Epidermal melanocyte (primary cell): ENCODE measurements at regions not wholly inside any gene's neighbourhood (a gene's known extent, or its start where the extent isn't known, plus 50 kb on each side); places are given as distances from the start of the nearest gene placed in this dataset.
"Not testable (repeated sequence)": the region's sequence is repeated elsewhere in the genome, so short reads cannot be mapped to it uniquely, and the experiment has no call there.

Experiments
- DNase-seq: peaks from one replicate; pipeline ENCODE4 v3.0.0; 2011; ENCODE audit warnings: low spot score; ENCODE audit not compliant: insufficient read length

- DNase-seq: no peak
These were observed 987.2 kb upstream of the ROBO1 start for GRCh38 chr3:80754969-80755368.

DNA sequence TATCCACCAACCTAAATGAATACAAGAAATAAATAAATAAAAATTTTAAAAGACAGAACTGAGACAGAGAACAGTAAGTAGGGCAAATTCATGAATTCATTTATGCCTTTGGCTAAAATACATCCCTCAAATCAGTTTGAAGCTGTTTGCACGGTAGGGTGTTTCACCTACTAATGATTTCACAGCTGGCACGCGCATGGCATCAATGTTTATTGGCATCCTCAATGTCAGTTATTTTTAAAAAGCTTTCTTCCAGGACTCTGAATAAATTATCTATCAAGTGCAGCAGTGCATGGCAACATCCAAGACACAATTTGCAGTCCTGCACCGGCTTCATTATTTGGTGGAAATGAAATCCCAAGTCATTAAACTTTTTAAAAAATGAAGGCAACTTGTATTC is 985.2 kb upstream of the ROBO1 start:
- DNase-seq: no peak

GRCh38 chr3:80750637-80751036 is 982.8 kb upstream of the ROBO1 start:
- no peak for DNase-seq

GRCh38 chr3:80734920-80735319 is 967.1 kb upstream of the ROBO1 start:
- DNase-seq: no peak

GRCh38 chr3:80734483-80734882 is 966.7 kb upstream of the ROBO1 start:
- no peak for DNase-seq

DNA sequence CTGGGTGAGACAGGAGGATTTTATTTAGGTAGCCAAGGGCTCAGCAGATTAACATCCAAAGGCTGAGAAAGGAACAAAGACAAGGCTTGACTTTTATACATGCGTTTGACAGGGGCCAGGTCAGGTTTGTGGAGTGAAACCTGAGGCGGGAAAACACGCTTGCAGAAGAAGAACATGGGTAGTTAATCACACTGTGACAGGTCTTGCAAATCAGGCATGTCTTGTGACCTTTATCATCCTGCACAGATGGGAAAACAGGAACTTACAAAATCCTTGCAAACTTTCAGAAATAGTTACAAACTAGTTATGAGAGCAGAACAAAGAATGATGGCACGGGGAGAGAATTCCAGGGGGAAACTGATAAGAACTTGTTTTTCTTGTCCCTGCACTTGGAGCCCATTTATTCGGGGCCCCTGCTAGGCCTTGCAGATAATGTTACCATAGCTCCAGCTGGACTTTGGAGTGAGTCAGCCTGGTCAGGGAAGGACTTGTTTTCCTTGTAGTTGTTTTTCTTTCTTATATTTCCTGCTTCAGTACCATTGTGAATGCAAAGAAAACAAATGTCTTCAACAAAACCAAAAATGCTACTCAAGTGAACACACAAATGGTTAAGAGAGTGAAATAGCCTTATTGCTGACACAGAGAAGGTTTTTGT is 965.9 kb upstream of the ROBO1 start:
- DNase-seq: no peak

- not testable (repeated sequence) for DNase-seq
These were observed 959.8 kb upstream of the ROBO1 start for GRCh38 chr3:80727561-80727960.

DNA sequence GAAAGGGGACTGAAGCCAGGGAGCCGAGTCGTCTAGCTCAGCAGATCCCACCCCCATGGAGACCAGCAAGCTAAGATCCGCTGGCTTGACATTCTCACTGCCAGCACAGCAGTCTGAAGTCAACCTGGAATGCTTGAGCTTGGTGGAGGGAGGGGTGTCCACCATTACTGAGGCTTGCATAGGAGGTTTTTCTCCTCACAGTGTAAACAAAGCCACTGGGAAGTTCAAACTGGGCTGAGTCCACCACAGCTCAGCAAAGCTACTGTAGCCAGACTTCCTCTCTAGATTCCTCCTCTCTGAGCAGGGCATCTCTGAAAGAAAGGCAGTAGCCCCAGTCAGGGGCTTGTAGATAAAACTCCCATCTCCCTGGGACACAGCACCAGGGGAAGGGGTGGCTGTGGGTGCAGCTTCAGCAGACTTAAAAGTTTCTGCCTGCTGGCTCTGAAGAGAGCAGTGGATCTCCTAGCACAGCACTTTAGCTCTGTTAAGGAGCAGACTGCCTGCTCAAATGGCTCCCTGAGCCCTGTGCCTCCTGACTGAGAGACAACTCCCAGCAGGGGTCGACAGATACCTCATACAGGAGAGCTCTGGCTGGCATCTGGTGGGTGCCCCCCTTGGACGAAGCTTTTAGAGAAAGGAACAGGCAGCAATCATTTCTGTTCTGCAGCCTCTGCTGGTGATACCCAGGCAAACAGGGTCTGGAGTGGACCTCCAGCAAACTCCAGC is 942.0 kb upstream of the ROBO1 start:
- DNase-seq: not testable (repeated sequence)

GRCh38 chr3:80705290-80705689 is 937.5 kb upstream of the ROBO1 start:
- no peak for DNase-seq

DNA sequence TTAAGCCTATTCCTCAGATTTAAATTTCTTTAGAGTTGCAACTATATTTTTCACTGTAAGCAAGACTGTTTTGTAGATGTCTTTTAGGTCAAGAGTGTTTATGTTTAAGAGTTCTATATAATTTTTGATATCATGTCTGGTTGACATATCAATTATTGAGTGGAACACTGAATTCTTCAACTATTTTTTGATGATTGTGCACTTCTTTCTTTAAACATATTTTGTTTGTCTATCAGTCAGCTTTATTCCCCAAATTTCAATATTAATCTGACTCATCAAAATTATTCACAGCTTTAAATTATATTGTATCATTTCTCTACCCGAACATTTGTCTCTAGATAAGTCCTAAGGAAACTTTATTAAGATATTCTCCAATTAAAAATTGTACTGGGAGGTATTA is 933.6 kb upstream of the ROBO1 start:
- DNase-seq: no peak

DNA sequence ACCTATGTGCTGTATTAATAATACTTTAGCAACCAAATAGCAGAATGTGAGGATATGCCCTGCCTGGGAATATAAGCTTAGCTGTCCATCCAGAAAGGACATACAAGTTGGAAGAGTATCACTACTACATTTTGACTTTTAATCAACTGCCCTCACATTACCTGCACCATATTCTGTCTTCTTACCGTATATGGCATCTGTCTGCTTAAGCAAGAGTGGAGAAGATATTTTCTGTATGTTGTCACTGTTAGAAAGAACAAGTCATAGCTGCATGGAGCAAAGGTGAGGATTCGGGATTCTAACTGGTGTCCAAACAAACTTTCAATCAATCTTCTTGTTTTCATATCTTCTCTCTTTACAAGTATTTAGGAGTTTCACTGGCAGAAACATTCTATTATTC is 929.5 kb upstream of the ROBO1 start:
- DNase-seq: no peak

DNA sequence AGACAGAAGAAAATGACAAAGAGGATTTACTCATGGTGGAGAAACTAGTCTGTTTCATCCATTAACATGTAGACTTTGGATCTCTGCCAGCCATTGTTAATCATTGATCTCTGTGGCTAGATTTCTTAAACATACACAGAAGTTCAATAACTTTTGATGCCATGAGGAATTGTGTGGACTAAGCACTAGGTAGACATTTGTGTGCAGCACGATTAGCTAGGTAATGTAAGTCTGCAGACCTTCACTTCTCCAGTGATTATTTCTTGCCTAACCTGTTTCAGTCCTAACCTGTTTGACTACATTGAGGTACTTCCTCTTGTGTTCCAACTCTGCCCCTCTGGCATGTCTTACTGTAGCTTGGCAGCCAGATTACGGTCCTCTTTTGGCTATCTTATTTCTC is 928.5 kb upstream of the ROBO1 start:
- no peak for DNase-seq

DNA sequence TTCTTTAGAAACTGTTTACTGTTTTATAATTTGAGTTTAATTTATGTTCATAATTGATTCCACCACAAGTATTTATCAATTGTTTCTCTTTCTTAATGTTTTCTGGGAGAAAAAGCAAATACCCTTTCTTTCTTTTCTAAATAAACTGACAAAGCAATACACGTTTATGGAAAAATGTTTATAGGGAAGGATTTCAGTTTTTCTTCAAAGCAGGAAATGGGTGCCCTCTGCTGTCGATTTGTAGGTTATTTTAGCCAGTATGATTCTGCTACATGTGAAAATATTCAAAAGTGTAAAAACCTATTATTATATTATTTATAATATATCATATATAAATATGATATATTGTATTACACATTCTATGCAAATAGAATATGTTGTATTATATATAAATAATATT is 921.0 kb upstream of the ROBO1 start:
- no peak for DNase-seq

DNA sequence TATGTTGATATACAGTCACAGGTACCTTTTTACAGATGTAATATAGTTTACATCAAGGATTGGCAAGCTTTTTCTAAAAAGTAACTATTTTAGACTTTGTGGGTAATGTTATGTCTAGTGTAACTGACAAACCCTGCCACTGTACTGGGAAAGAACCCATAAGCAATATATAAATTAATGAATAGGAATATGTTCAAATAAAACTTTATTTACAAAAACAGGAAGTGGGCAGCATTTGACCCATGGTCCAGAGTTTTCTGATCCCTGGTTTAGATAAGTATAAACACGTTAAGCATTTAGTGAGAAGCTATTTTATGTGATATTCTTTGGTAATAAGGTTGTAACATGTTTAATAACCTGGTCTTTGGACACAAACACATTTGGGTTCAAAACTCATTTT is 915.2 kb upstream of the ROBO1 start:
- DNase-seq: no peak

DNA sequence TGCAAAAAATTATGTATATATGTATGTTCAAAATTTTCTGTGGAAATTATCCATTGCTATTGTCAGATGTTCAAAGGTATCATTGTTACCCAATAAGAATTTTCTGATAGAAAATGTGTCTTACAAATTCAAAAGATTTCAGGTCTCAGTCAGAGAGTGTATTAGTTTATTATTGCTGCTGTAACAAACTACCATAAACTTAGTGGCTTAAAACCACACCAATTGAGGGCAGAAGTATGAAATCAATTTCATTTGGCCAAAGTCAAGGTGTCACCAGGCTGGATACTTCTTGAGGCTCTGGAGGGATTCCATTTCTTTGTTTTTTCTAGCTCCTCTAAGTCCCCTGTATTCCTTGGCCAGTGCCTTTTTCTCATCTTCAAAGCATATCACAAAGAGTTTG is 914.4 kb upstream of the ROBO1 start:
- DNase-seq: no peak

DNA sequence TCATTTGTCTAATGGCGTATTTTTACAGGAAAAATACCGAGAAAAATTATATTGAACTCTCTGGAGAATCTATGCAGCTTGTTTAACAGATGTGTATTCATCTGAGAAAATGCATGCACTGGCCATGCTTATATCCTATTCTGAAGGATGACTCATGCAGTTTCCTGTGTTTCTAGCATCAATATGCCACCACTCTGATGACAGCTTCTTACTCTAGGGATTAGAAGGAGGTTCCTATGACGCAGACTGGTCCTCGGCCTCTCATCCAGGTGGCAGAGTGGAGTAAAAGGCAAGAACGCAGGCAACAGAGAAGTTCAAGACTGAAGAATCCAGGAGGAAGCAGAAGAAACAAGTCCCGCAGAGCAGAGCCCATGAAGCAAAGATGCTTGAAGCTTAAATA is 910.0 kb upstream of the ROBO1 start:
- DNase-seq: no peak

DNA sequence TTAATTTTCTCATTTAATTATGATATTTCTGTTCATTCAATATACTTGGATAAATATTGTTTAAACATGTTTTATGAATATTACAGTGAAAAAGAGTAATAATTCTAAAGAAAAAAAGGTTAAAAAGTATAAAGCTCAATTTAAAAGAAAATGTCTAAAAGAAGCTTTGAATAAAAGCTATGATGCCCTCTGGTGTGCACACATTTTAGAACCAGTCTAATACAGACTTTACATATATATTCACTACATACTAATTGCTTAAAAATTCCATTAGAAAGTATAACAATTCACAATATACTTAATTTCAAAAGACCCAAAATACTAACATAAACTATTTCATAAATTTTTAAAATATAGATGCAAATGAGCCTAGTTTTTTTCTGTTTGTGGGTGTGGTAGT is 909.1 kb upstream of the ROBO1 start:
- DNase-seq: no peak

- no peak for DNase-seq
These were observed 908.5 kb upstream of the ROBO1 start for GRCh38 chr3:80676261-80676660.

DNA sequence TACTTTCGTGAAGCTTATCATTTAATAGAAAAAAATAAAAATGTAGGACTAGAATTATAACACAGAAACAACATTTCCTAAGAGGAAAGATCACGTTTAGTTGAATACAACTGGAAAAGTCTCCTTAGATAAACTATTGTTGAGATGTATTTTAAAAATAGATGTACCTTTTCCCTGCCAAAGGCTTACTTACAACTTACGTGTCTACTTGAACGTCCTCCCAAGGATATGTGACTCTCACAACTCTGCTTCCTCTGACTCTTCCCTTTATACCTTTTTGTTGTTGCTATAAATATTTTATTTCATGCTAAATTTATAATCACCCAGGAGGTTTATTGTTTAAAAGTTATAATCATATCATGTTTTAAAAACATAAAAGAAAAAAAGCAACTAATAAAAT is 908.0 kb upstream of the ROBO1 start:
- no peak for DNase-seq

- no peak for DNase-seq
These were observed 900.9 kb upstream of the ROBO1 start for GRCh38 chr3:80668600-80669294.

GRCh38 chr3:80668100-80668499 is 900.3 kb upstream of the ROBO1 start:
- no peak for DNase-seq

DNA sequence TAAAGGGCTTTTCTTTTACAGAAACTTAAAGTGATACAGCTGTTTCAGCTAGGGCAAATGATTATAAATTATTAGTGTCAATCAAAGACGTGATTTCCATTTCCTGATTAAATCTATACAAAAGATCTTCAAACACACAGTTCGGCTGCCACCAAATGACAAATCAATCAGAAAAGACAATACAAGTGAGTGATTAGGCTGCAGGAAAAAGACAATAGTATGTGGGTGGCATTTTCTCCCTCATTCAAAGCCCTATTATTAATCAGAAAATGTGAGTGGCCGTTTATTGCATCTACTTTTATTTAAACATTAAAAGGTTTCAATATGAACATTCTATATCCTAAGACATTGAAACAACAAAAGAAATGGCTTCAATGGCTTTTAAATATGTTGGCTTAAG is 895.6 kb upstream of the ROBO1 start:
- no peak for DNase-seq

DNA sequence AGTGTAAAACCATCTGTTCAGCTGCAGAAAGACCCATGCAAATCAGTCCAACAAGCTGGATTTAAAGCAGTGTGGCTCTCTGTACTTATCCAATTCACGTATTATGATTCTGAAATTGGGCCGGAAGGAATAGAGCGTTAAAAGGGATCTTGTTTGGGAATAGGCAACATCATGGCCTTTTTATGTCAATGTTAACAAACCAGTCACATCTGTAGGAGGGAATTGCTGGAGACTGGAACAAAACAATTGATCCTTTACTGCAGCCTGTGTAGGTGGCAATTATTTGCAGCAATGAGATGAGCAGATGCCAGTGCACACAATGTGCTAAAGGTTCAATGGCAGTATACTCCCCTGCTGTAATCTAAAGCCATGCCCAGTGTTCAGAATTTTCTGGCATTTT is 887.4 kb upstream of the ROBO1 start:
- no peak for DNase-seq
